HEK293T (cell line): ENCODE measurements at regions not wholly inside any gene's neighbourhood (a gene's known extent, or its start where the extent isn't known, plus 50 kb on each side); places are given as distances from the start of the nearest gene placed in this dataset.

Experiments
- CTCF ChIA-PET: fragments of 350-600 bp; formaldehyde crosslinking; extraction: SDS; loops from one replicate; lab custom pipeline; 2021; ENCODE audit warnings: antibody characterized with exemption, inconsistent platforms; lab: Yijun Ruan, JAX
- POLR2A ChIA-PET: fragments of 350-600 bp; formaldehyde crosslinking; extraction: SDS; loops from one replicate; lab custom pipeline; 2020; ENCODE audit warnings: antibody characterized with exemption, inconsistent platforms; lab: Yijun Ruan, JAX
- DNase-seq: peaks from one replicate; pipeline ENCODE4 v3.0.0; 2012; ENCODE audit warnings: mixed read lengths; ENCODE audit errors: extremely low spot score
- ARNT ChIP-seq: fragments of 450-650 bp; IDR thresholded peaks from 2 replicates; pipeline ENCODE4 v1.6.1; 2017; ENCODE audit warnings: mild to moderate bottlenecking
- BHLHE40 ChIP-seq: fragments of 450-650 bp; IDR thresholded peaks from 2 replicates; pipeline ENCODE4 v1.6.1; 2016; ENCODE audit warnings: mild to moderate bottlenecking, moderate library complexity, borderline replicate concordance
- CTBP1 ChIP-seq: fragments of 450-650 bp; IDR thresholded peaks from 2 replicates; pipeline ENCODE4 v1.6.1; 2016; ENCODE audit warnings: borderline replicate concordance
- ELF4 ChIP-seq: fragments of 450-650 bp; IDR thresholded peaks from 2 replicates; pipeline ENCODE4 v1.6.1; 2017; ENCODE audit warnings: antibody characterized with exemption
- FOXA1 ChIP-seq: fragments of 450-650 bp; IDR thresholded peaks from 2 replicates; pipeline ENCODE4 v1.6.1; 2016; ENCODE audit warnings: mild to moderate bottlenecking
- FOXK2 ChIP-seq: fragments of 450-650 bp; IDR thresholded peaks from 2 replicates; pipeline ENCODE4 v1.6.1; 2016; ENCODE audit warnings: mild to moderate bottlenecking
- FOXM1 ChIP-seq: fragments of 450-650 bp; IDR thresholded peaks from 2 replicates; pipeline ENCODE4 v1.6.1; 2017; ENCODE audit warnings: mild to moderate bottlenecking, borderline replicate concordance
- HDGF ChIP-seq: fragments of 450-650 bp; IDR thresholded peaks from 2 replicates; pipeline ENCODE4 v1.6.1; 2017; ENCODE audit warnings: antibody characterized with exemption, borderline replicate concordance
- L3MBTL2 ChIP-seq: fragments of 450-650 bp; conservative IDR thresholded peaks from 2 replicates; pipeline ENCODE4 v1.6.1; 2016; ENCODE audit warnings: mild to moderate bottlenecking
- LEF1 ChIP-seq: fragments of 450-650 bp; IDR thresholded peaks from 2 replicates; pipeline ENCODE4 v1.6.1; 2017; ENCODE audit warnings: mild to moderate bottlenecking, borderline replicate concordance
- NFRKB ChIP-seq: fragments of 450-650 bp; IDR thresholded peaks from 2 replicates; pipeline ENCODE4 v1.6.1; 2016; ENCODE audit warnings: mild to moderate bottlenecking, moderate library complexity
- SP1 ChIP-seq: fragments of 450-650 bp; IDR thresholded peaks from 2 replicates; pipeline ENCODE4 v1.6.1; 2017
- SUZ12 ChIP-seq: fragments of 450-650 bp; IDR thresholded peaks from 2 replicates; pipeline ENCODE4 v1.6.1; 2016; ENCODE audit warnings: mild to moderate bottlenecking
- TARDBP ChIP-seq: fragments of 450-650 bp; IDR thresholded peaks from 2 replicates; pipeline ENCODE4 v1.6.1; 2016
- ZNF384 ChIP-seq: fragments of 450-650 bp; IDR thresholded peaks from 2 replicates; pipeline ENCODE4 v1.6.1; 2016
- TF ChIP-seq, protein P1 (sequence below): fragments of 450-650 bp; IDR thresholded peaks from 2 replicates; pipeline ENCODE4 v1.6.1; 2016

DNA sequence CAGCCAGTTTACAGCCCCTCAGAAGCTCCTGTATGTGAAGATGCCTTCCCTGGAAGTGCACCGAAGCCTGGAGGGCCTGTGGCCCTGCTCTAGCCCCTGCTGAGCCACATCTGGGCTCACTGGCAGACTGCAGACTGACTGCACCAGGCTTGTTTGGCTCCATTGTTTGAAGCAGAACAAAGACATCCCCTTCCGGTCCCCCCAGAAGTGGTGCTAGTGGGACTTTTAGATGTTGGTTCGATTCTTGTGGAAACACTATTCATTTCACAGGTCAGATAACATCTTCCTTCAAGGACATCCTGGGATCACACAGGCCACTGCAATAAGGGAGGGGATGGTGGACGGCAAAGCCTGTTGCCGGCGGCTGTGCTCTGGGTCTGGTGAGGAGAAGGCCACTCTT is 57.8 kb upstream of the CBLN2 start:
- CTCF ChIA-PET: no interaction called here
- POLR2A ChIA-PET: no interaction called here
- TF ChIP-seq CTBP1 (no peak), L3MBTL2 (no peak), NFRKB (no peak), LEF1 (no peak), SP1 (no peak), ZNF384 (no peak), SUZ12 (no peak), ARNT (no peak), HDGF (no peak), ELF4 (no peak), BHLHE40 (no peak), FOXK2 (no peak), FOXA1 (no peak)
- TF ChIP-seq, protein P1, sequence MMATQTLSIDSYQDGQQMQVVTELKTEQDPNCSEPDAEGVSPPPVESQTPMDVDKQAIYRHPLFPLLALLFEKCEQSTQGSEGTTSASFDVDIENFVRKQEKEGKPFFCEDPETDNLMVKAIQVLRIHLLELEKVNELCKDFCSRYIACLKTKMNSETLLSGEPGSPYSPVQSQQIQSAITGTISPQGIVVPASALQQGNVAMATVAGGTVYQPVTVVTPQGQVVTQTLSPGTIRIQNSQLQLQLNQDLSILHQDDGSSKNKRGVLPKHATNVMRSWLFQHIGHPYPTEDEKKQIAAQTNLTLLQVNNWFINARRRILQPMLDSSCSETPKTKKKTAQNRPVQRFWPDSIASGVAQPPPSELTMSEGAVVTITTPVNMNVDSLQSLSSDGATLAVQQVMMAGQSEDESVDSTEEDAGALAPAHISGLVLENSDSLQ: no peak
- no peak for DNase-seq

DNA sequence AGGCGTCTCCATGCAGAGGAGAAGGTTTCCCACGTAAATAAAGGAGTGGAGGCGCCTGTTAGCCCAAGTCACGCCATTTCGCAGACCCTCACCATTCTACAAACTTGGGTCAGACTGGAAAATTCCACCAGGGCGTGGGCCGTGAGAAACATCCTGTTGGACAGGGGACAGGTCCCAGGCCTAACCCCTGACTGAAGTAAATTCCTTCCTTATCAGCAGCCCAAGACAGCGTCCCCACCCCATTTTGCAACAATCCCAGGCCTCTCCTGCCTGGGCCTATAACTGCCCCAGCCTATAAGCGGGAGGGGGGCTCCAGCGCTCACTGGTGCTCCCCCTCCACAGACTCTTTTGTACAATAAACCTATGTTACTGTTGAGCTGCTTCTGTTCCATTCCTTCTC is 57.3 kb upstream of the CBLN2 start:
- CTCF ChIA-PET: no interaction called here

More for the DNA sequence above, 57.3 kb upstream of the CBLN2 start:
- TF ChIP-seq FOXM1 (no peak), LEF1 (no peak), HDGF (no peak), SP1 (no peak), CTBP1 (no peak), FOXK2 (no peak), ZNF384 (no peak), FOXA1 (no peak), SUZ12 (no peak), TARDBP (no peak), BHLHE40 (no peak), NFRKB (no peak), L3MBTL2 (no peak), ELF4 (no peak), ARNT (no peak)
- TF ChIP-seq, protein P1: no peak
- POLR2A ChIA-PET: no interaction called here
- DNase-seq: no peak
